ENCODE measurements at regions not wholly inside any gene's neighbourhood (a gene's known extent, or its start where the extent isn't known, plus 50 kb on each side); places are given as distances from the start of the nearest gene placed in this dataset.

DNA sequence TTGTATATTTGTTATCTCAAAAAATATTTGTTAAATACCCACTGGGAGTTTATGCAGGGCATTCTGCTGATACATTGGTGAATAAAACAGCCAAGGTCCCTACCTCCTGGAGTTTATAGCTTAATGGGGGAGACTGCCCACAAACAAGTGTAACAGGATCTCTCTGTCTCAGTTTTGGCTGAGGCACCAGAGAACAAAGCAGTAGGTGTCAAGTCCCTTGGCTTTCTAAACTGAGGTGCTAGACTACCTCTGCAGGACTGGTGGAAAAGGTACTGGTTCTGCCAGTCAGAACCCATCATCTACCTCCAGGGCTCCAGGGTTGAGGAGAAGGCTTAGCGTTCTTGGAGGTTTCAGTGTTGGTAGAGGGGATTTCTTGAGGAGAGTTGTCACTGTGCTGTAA is 188.4 kb upstream of the ELL2 start:
- Histone ChIP-seq H3K79me2 (ENCODE audit: control insufficient read depth, insufficient read depth, low read length) (no peaks in the 10 kb centered on the region), H3K27ac (ENCODE audit: control insufficient read depth, insufficient read depth) (no peak overlapping the region), H3K9me3 (replicated peaks; ENCODE audit: control insufficient read depth, insufficient read depth, low read length) (no peaks in the 10 kb centered on the region), H4K20me1 (ENCODE audit: control insufficient read depth, insufficient read depth) (no peaks in the 10 kb centered on the region), H3K4me2 (ENCODE audit: control insufficient read depth, insufficient read depth) (no peak overlapping the region), H2AFZ (ENCODE audit: control insufficient read depth, low read depth, low read length) (no peak overlapping the region), H3K4me3 (no peak overlapping the region), H3K9ac (ENCODE audit: control insufficient read depth, insufficient read depth, low read length) (no peak overlapping the region), H3K27me3 (replicated peaks in 1 of 2; ENCODE audit: control insufficient read depth in 2 of 2, insufficient read depth in 2 of 2, low read length in 1 of 2) (no peaks in the 10 kb centered on the region), H3K36me3 (ENCODE audit: control insufficient read depth in 2 of 2, insufficient read depth in 2 of 2, low read length in 1 of 2) (no peaks in the 10 kb centered on the region), H3K4me1 (ENCODE audit: control insufficient read depth, insufficient read depth, low read length) (no peaks in the 10 kb centered on the region)
- ChIA-PET CTCF (interaction anchor here (1.2 kb wide), 1 partner anchor 26 kb away, joined by 3 read pairs; no protein-coding TSS in a partner anchor), POLR2A (interaction anchor here (1.6 kb wide), 1 partner anchor 176 kb away, joined by 3 read pairs; no protein-coding TSS in a partner anchor), SMC1A (ENCODE audit: uncharacterized antibody, unreplicated experiment) (interaction anchor here (0.9 to 1.4 kb wide), 6 partner anchors 11 to 369 kb away, joined by 3 to 7 read pairs (median 3); no protein-coding TSS in a partner anchor), RAD21 (ENCODE audit: unreplicated experiment) (interaction anchor here (0.6 to 2.2 kb wide), 2 partner anchors 187 to 406 kb away, joined by 3 to 6 read pairs; no protein-coding TSS in a partner anchor)
- in situ Hi-C loops (cut with MboI) (no loop called here), intact Hi-C loops (cut with micrococcal nuclease; ENCODE audit: unreplicated experiment) (no loop called here)
- ATAC-seq (no peak), DNase-seq (ENCODE audit: low read depth, low spot score) (no peak), FAIRE-seq (no peak)
- TF ChIP-seq MYB (IDR thresholded peaks at IDR 0.05; ENCODE audit: borderline replicate concordance, low read depth, low read length) (no peak), BHLHE40 (IDR thresholded peaks at IDR 0.05; ENCODE audit: borderline replicate concordance in 1 of 2, low read depth in 2 of 2, low read length in 1 of 2) (no peak), TARDBP (IDR thresholded peaks at IDR 0.05; ENCODE audit: borderline replicate concordance) (no peak), RB1 (IDR thresholded peaks at IDR 0.05; ENCODE audit: borderline replicate concordance) (no peak), NR2C1 (IDR thresholded peaks at IDR 0.05) (no peak), CEBPB (IDR thresholded peaks at IDR 0.05; ENCODE audit: borderline replicate concordance in 1 of 2, low read depth in 2 of 2, low read length in 2 of 2) (no peak), IKZF2 (IDR thresholded peaks at IDR 0.05) (no peak), TCF12 (IDR thresholded peaks at IDR 0.05; ENCODE audit: low read depth, low read length) (no peak), IKZF1 (conservative IDR thresholded peaks at IDR 0.05) (no peak), CREM (IDR thresholded peaks at IDR 0.05; ENCODE audit: low read depth) (no peak)
- TF ChIP-seq, protein P1, sequence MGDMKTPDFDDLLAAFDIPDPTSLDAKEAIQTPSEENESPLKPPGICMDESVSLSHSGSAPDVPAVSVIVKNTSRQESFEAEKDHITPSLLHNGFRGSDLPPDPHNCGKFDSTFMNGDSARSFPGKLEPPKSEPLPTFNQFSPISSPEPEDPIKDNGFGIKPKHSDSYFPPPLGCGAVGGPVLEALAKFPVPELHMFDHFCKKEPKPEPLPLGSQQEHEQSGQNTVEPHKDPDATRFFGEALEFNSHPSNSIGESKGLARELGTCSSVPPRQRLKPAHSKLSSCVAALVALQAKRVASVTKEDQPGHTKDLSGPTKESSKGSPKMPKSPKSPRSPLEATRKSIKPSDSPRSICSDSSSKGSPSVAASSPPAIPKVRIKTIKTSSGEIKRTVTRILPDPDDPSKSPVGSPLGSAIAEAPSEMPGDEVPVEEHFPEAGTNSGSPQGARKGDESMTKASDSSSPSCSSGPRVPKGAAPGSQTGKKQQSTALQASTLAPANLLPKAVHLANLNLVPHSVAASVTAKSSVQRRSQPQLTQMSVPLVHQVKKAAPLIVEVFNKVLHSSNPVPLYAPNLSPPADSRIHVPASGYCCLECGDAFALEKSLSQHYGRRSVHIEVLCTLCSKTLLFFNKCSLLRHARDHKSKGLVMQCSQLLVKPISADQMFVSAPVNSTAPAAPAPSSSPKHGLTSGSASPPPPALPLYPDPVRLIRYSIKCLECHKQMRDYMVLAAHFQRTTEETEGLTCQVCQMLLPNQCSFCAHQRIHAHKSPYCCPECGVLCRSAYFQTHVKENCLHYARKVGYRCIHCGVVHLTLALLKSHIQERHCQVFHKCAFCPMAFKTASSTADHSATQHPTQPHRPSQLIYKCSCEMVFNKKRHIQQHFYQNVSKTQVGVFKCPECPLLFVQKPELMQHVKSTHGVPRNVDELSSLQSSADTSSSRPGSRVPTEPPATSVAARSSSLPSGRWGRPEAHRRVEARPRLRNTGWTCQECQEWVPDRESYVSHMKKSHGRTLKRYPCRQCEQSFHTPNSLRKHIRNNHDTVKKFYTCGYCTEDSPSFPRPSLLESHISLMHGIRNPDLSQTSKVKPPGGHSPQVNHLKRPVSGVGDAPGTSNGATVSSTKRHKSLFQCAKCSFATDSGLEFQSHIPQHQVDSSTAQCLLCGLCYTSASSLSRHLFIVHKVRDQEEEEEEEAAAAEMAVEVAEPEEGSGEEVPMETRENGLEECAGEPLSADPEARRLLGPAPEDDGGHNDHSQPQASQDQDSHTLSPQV (IDR thresholded peaks at IDR 0.05): no peak
- BruUV-seq (replicated peaks): no TSS peak
- 58% methylated on average over 1 of the region's 1 CpG for WGBS (ENCODE audit: insufficient coverage, insufficient replicate concordance, low lambda C conversion rate, missing lambda C conversion rate)
